ENCODE measurements at regions not wholly inside any gene's neighbourhood (a gene's known extent, or its start where the extent isn't known, plus 50 kb on each side); places are given as distances from the start of the nearest gene placed in this dataset.

GRCh38 chr14:98109326-98109725 is 1162.7 kb downstream of the BCL11B start:
- Histone ChIP-seq H3K9me3 (replicated peaks; ENCODE audit: control insufficient read depth, insufficient read depth, low read length) (peaks cover 8% of the 10 kb centered on the region), H4K20me1 (replicated peaks; ENCODE audit: control insufficient read depth, extremely low read depth, insufficient read depth, low read length) (no peaks in the 10 kb centered on the region), H3K4me1 (ENCODE audit: control insufficient read depth, extremely low read depth, insufficient read depth, low read length) (no peaks in the 10 kb centered on the region), H3K4me2 (ENCODE audit: insufficient read depth, low read length) (no peak overlapping the region), H3K36me3 (ENCODE audit: control insufficient read depth in 2 of 2, extremely low read depth in 1 of 2, insufficient read depth in 2 of 2, low read length in 2 of 2) (no peaks in the 10 kb centered on the region), H3K79me2 (ENCODE audit: control insufficient read depth, insufficient read depth, low read length) (no peaks in the 10 kb centered on the region), H3K4me3 (replicated peaks in 1 of 3; ENCODE audit: insufficient read depth in 1 of 3, low read depth in 1 of 3, low read length in 3 of 3) (no peak overlapping the region), H3K27me3 (ENCODE audit: control insufficient read depth in 2 of 2, insufficient read depth in 2 of 2, low read length in 2 of 2) (no peaks in the 10 kb centered on the region), H2AFZ (ENCODE audit: low read depth, low read length) (no peak overlapping the region), H3K27ac (ENCODE audit: insufficient read depth, low read depth, low read length) (no peak overlapping the region), H3K9me1 (replicated peaks; ENCODE audit: control insufficient read depth, extremely low read depth, insufficient read depth, low read length) (no peaks in the 10 kb centered on the region), H3K9ac (replicated peaks; ENCODE audit: extremely low read depth, insufficient read depth, low read length) (no peak overlapping the region)
- no peak for TF ChIP-seq POLR2AphosphoS5 (IDR thresholded peaks at IDR 0.05; ENCODE audit: insufficient read depth, low read depth, low read length)
- TF ChIP-seq POLR2A (IDR thresholded peaks at IDR 0.05; ENCODE audit: low read depth, low read length) = no peak
- TF ChIP-seq EZH2 (IDR thresholded peaks at IDR 0.05; ENCODE audit: borderline replicate concordance, low read depth, low read length, severe bottlenecking) = no peak
- TF ChIP-seq GATA2 (IDR thresholded peaks at IDR 0.05; ENCODE audit: insufficient read depth, insufficient read length, low read depth, low read length) = no peak
- no peak for TF ChIP-seq MYC (IDR thresholded peaks at IDR 0.05; ENCODE audit: low read depth, low read length)
- no peak for TF ChIP-seq JUN (IDR thresholded peaks at IDR 0.05; ENCODE audit: borderline replicate concordance, insufficient read depth, insufficient read length, low read depth)
- TF ChIP-seq FOS (IDR thresholded peaks at IDR 0.05; ENCODE audit: borderline replicate concordance, insufficient read depth, low read length) = no peak
- TF ChIP-seq CTCF (IDR thresholded peaks at IDR 0.05; ENCODE audit: extremely low read depth in 1 of 2, insufficient read depth in 1 of 2, low read depth in 1 of 2, low read length in 2 of 2) = no peak
- no peak for TF ChIP-seq MAX (IDR thresholded peaks at IDR 0.05; ENCODE audit: insufficient read depth, insufficient read length)
- CTCF ChIA-PET = no interaction called here
- dilution Hi-C loops (cut with MboI; ENCODE audit: extremely low pct_ligation_motif_present, low sequenced_read_pairs) = no loop called here
- FAIRE-seq (no peak), DNase-seq (ENCODE audit: low read depth, low spot score) (no peak)
- intact Hi-C loops (cut with micrococcal nuclease) = no loop called here
- BruUV-seq (replicated peaks) = no TSS peak
- POLR2A ChIA-PET = no interaction called here
